ENCODE measurements at regions not wholly inside any gene's neighbourhood (a gene's known extent, or its start where the extent isn't known, plus 50 kb on each side); places are given as distances from the start of the nearest gene placed in this dataset.

DNA sequence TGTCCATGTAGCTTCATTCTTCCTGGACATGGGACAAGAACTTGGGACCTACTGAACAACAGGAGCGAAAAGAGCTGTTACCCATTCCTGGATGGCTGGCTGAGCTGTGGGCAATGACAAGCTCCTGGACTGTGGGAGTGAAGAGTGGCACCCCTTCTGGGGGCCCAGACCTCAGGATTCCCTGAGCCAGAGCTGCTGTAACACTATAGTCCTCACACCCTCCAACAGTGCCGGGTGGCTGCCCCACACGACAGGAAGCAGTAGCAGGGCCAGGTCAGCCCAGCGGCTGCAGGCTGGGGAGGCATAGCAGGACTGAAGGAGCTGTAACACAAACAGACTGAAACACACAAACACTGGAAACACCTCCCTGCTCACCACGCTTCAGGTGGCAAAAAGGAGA is 169.7 kb upstream of the IRX2 start:
- Histone ChIP-seq H3K27me3 (no peaks in the 10 kb centered on the region), H3K27ac (no peak overlapping the region), H3K9me3 (peaks cover 0 to 10% (median 5%) of the 10 kb centered on the region in 4 donors), H3K4me1 (no peaks in the 10 kb centered on the region), H3K4me3 (no peak overlapping the region), H3K36me3 (no peaks in the 10 kb centered on the region)
- ATAC-seq (ENCODE audit: low FRiP score in 2 of 2) = no peak
- WGBS, 2 donors = 84 to 93% methylated on average over 5 of the region's 5 CpGs
- TF ChIP-seq CTCF (IDR thresholded peaks at IDR 0.05) (no peak), POLR2AphosphoS5 (IDR thresholded peaks at IDR 0.05) (no peak), POLR2A (IDR thresholded peaks at IDR 0.05) (no peak), EP300 (IDR thresholded peaks at IDR 0.05) (no peak)
- peak in 1 of 2 donors; percentile 33 for DNase-seq

GRCh38 chr5:2920312-2920711 is 168.8 kb upstream of the IRX2 start:
- Histone ChIP-seq H3K27ac (no peak overlapping the region), H3K4me3 (no peak overlapping the region), H3K27me3 (no peaks in the 10 kb centered on the region), H3K36me3 (no peaks in the 10 kb centered on the region), H3K4me1 (no peaks in the 10 kb centered on the region), H3K9me3 (peaks cover 0 to 10% (median 5%) of the 10 kb centered on the region in 4 donors)
- ATAC-seq (ENCODE audit: low FRiP score in 2 of 2) (no peak), DNase-seq (no peak)
- TF ChIP-seq POLR2A (IDR thresholded peaks at IDR 0.05) = no peak
- no peak for TF ChIP-seq CTCF (IDR thresholded peaks at IDR 0.05)
- no peak for TF ChIP-seq EP300 (IDR thresholded peaks at IDR 0.05)
- no peak for TF ChIP-seq POLR2AphosphoS5 (IDR thresholded peaks at IDR 0.05)
- 65 to 80% methylated on average over 3 to 5 of the region's 5 CpGs for WGBS, 2 donors

GRCh38 chr5:2919310-2920018 is 168.0 kb upstream of the IRX2 start:
- DNase-seq = peak in 1 of 2 donors; percentile 39
- no peak for ATAC-seq (ENCODE audit: low FRiP score in 2 of 2)
- WGBS, 2 donors = 81 to 90% methylated on average over 3 to 10 of the region's 11 CpGs

GRCh38 chr5:2917524-2917923 is 166.0 kb upstream of the IRX2 start:
- TF ChIP-seq POLR2AphosphoS5 (IDR thresholded peaks at IDR 0.05) (no peak), CTCF (IDR thresholded peaks at IDR 0.05) (no peak), EP300 (IDR thresholded peaks at IDR 0.05) (no peak), POLR2A (IDR thresholded peaks at IDR 0.05) (no peak)
- no peaks in the 10 kb centered on the region for H3K36me3 ChIP-seq
- peak in 1 of 2 donors; percentile 40 for DNase-seq

More at GRCh38 chr5:2919310-2920018, 168.0 kb upstream of the IRX2 start:
- Histone ChIP-seq H3K27ac (no peak overlapping the region), H3K36me3 (no peaks in the 10 kb centered on the region), H3K9me3 (peaks cover 0 to 10% (median 5%) of the 10 kb centered on the region in 4 donors), H3K4me1 (no peaks in the 10 kb centered on the region), H3K4me3 (no peak overlapping the region), H3K27me3 (no peaks in the 10 kb centered on the region)
- TF ChIP-seq EP300 (IDR thresholded peaks at IDR 0.05) (no peak), CTCF (IDR thresholded peaks at IDR 0.05) (no peak), POLR2A (IDR thresholded peaks at IDR 0.05) (no peak)

GRCh38 chr5:2917093-2917492 is 165.6 kb upstream of the IRX2 start:
- ATAC-seq (ENCODE audit: low FRiP score in 2 of 2) = no peak
- no peak for TF ChIP-seq POLR2A (IDR thresholded peaks at IDR 0.05)
- TF ChIP-seq EP300 (IDR thresholded peaks at IDR 0.05) = no peak
- no peak for TF ChIP-seq CTCF (IDR thresholded peaks at IDR 0.05)
- no peak for TF ChIP-seq POLR2AphosphoS5 (IDR thresholded peaks at IDR 0.05)
- H3K27ac ChIP-seq = no peak overlapping the region
- H3K27me3 ChIP-seq = no peaks in the 10 kb centered on the region
- WGBS, 2 donors = 90 to 91% methylated on average over 14 to 16 of the region's 16 CpGs
- no peaks in the 10 kb centered on the region for H3K36me3 ChIP-seq
- peaks cover 0 to 10% (median 5%) of the 10 kb centered on the region in 4 donors for H3K9me3 ChIP-seq
- DNase-seq = peak in 1 of 2 donors; percentile 53
- no peak overlapping the region for H3K4me3 ChIP-seq
- H3K4me1 ChIP-seq = no peaks in the 10 kb centered on the region

More at GRCh38 chr5:2917524-2917923, 166.0 kb upstream of the IRX2 start:
- 88 to 91% methylated on average over 19 of the region's 19 CpGs for WGBS, 2 donors
- ATAC-seq (ENCODE audit: low FRiP score in 2 of 2) = no peak
- Histone ChIP-seq H3K27ac (no peak overlapping the region), H3K27me3 (no peaks in the 10 kb centered on the region), H3K9me3 (peaks cover 0 to 10% (median 5%) of the 10 kb centered on the region in 4 donors), H3K4me3 (no peak overlapping the region), H3K4me1 (no peaks in the 10 kb centered on the region)
